AG08395 (cell line): ENCODE measurements at regions not wholly inside any gene's neighbourhood (a gene's known extent, or its start where the extent isn't known, plus 50 kb on each side); places are given as distances from the start of the nearest gene placed in this dataset.

Experiments
- DNase-seq: peaks from one replicate; pipeline ENCODE4 v3.0.0; 2012; ENCODE audit warnings: mixed read lengths, low spot score

DNA sequence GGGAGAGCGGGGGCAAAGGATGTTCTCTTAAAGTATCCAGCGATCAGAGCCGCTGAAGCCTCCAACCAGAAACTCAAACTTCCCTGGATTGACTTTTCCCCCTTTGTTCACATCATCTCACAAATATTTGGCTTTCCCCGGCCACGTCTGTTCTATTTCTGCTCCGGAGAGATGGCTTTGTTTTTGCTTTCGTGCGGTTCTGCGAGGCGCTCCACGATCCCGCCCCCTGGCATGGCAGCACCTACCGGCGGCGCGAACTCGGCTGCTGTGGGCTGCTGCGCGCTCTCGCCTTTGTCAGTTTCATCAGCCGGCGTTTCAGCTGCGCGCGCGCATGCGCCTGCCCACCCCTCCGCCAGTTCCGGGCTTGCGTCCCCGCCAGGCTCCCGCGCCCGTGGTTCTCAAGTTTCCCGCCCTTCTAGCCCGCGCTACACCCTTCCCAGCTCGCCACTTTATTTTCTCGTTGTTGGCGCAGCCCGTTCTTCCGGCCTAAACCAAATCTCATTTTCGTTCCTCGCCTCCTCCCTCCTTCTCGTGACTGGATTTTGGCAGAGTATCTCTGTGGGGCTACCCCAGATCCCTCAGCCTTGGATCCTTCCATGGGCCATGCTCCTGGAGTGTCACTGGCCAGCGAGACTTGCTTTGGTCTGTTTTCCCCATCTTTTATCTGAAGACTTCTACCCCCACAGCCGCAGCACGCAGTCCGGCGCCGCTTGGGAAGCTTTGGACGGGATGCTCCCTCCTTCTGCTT lies 98.0 kb downstream of the INSIG2 start:
- peak; percentile 94 for DNase-seq

DNA sequence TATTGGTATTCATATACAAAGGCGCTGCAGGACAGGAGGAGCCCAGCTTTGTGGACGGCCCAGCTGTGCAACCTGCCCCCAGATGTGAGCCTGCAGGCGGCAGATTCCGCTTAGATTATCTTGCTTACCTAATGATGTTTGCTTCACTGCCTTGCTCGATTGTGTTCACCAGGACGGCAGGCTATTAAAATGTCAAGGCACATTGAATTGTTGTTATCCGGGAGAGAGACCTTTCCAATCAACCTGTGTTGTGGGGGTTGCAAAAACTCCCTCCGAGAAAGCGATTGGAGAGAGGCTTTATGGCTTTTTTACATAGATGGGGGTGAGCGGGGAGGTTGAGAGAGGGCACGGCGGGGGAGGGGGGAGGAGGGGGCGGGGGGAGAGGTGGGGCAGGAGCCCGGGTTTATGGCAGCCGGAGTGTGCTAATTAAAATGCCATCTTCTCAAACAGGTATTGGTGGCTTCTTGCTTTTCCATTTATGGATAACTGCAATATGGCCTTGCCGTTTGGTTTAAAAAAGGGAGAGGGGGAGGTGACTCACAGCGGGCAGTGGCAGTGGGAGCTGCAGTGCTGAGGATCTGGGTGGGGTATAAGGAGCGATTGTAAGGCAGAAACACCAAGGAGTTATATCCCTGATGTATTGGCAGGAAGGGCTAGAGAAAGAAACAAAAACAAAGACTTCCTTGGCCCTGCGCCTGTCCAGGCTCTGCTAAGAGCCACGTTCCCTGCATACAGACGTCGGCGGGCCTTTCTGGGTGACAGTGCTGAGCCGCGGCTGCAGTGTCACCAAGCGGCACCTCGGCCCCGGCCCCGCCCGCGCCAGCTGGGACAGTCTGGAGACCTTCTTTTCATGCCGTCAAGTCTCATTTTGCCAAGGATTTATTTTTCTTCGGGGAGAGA lies 97.2 kb downstream of the INSIG2 start:
- DNase-seq = peak; percentile 54

DNA sequence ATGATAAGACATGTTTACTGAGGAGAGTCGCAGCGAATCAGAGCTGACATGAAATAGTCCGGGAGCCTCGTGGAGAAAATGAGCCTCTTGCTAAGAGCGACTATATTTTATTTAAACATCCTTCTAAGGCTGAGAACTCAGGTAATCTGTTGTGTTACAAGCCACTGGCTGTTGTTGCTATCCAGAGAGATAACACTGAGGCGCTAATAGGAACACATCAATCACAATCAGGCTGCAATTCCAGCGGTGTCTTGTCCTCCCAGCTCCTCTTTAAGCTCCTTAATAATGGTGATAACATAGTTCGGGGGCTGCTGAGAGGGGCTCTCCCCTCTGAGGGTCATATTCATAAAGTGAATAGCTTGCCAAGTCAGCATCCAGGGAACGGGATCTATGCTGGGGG lies 95.1 kb downstream of the INSIG2 start:
- DNase-seq = no peak

DNA sequence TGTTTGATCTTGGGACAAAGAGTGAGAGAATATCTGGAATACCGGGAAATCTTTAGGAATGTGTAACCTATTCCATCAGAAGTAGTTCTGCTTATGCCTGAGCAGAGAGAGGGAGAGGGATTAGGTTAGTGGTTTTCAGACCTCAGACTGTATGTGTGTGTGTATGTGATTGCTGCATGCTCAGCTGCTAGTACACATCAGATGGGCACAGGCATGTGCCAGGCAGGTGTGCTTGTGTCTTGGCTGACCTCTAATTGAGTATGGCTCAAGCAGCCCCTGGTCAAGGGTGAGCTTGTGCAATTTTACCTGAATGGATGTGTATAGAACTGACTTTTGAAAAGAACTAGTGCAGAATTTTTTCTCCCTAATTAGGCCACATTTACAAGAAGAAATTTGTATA lies 91.2 kb downstream of the INSIG2 start:
- no peak for DNase-seq

DNA sequence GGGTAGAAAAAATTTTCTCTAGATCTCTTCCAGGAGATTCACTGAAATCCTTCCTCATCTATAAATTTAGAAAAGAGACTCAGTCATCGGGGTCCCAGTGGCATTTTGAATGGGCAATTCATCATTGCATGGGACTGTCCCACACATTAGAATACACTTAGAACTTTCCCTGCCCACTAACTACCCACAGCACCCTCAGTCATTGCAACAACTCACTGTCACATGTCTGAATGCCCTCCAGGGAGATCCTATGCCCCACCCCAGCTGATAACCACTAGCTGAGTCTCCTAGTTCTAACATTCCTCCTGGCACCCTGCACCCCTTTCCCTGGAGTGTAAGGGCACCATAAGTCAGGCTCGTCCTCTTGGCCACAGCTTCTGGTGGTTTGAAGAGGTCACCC lies 89.6 kb downstream of the INSIG2 start:
- no peak for DNase-seq

DNA sequence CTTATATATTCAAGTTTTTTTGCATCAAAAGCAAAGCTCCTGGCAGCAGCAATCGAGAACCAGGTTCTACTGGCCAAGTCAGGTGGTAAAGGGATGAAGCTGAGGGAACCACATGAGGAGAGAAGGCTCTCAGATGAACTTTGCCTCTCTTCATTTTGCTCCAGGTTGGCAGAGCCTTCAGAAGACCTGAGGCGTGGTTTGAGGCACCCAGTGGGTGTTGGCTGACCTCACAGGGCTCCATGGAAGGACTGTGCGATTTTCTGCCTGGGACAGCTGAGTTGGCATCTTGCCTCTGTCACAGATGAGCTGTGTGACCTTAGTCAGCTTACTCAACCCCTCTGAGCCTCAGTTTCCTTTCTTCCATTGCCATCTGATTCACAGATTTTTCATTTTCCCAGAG lies 89.0 kb downstream of the INSIG2 start:
- no peak for DNase-seq

DNA sequence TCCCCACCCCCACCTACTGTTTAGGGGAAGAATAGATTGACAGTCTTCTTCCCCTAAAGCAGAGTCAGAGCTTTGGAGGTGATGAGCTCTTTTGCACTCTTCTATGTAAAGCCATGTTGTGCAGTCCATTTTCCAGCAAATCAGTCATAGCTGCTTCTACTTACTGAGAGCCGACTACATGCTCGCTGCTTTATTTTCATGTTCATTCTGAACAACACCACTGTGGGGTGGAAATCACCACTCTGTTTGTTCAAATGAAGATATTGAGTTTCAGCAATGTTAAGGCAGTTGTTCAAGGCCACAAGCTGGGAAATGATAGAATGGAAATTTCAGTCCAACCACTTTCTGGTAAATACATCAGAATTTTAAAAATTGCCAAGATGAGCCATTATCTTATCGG lies 88.3 kb downstream of the INSIG2 start:
- DNase-seq = no peak

DNA sequence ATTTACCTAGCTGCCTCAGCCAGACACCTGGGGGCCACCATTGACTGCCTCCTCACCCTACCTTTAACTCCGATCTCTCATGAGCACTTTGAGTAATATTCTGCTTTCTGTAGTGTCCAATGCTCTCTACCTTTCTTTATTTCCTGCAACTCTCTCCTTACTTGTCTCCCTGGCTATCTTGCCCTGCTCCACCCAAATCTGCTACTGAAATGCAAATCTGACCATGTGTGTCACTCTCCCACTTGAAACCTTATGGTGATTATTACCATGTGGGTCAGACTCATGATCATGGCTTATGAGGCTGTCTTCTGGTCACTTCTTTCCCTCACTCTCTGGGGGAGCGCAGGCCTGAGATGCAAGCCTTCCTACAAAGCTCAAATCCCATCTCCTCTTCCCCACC lies 83.3 kb downstream of the INSIG2 start:
- DNase-seq = no peak

DNA sequence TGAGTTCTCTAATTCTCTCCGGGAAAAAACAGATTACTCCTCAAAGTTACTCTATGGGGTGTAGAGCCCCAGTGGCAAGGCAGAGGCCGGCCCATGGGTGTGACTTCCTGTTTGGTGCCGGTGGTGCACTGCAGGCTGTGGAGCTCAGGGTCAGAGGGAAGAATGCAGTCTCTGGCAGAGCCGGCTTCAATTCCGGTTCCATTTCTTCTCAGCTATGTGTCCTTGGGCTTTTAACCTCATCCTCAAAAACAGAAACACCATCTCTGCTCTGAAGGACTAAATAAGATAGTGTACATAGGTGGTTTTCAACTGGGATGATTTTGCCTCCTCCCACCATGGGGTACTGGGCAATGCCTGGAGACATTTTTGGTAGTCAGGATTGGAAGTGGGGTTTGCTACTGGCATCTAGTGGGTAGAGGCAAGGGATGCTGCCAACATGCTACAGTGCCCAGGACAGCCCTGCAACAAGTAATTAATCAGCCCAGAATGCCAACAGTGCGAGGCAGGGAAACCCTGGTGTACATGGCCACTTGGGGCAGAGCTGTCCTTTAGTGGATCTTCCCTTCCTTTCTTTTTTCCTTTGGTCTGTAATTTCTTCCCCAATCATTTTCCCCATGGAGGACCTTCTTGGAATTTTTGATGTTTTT lies 81.2 kb downstream of the INSIG2 start:
- DNase-seq = no peak

DNA sequence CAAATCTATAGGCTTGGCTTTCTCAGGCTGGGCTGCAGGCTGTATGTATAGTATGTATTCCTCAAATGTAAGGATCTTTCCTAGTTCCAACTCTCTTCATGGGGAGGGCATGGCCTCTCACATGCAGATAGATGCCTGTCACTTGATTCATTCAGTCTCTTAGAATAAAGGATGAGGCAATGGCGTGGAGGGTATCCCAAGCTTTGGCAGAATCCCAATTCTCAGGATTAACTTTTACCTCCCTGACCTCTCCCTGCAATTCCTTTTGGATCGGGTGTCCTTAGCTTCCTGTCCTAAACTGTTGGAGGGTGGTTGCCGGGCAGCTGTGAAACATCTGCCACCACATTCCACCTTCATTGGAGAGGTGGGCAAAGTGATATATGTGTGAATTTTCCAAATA lies 80.3 kb downstream of the INSIG2 start:
- no peak for DNase-seq

DNA sequence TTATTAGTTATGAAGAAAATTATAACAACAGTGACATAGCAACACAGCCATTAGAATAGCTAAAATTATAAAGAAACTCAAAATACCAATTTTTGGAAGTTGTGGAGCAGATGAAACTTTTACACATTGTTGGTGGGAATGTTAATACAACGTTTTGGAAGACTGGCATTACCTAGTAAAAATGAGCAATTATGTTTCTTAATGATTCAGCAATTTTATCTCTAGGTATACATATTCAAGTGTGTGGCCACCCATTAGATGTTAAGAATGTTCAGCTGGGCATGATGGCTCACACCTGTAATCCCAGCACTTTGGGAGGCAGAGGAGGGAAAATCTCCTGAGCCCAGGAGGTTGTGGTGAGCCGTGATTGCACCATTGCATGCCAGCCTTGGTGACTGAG lies 78.8 kb downstream of the INSIG2 start:
- DNase-seq = no peak

DNA sequence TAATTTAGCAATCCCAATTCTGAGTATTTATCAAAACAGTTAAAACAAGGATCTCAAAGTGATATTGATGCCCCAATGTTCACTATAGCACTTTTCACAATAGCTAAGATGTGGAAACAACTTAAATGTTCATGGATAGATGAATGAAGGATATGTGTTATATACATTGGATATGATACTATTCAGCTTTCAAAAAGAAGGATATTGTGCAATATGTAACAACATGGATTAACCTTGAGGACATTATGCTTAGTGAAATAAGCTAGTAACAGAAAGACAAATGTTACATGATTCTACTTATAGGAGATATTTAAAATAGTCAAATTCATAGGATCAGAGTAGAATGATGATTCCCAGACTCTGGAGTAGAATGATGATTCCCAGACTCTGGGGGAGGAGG lies 78.0 kb downstream of the INSIG2 start:
- no peak for DNase-seq

DNA sequence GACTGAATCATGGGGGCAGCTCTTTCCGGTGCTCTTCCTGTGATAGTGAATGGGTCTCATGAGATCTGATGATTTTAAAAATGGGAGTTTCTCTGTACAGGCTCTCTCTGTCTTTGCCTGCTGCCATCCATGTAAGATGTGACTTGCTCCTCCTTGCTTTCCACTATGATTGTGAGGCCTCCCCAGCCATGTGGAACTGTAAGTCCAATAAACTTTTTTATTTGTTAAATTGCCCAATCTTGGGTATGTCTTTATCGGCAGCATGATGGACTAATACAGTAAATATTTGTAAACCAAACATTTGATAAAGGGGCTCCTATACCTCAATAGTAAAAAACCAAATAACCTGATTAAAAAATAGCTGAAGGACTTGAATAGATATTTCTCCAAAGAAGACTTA lies 77.3 kb downstream of the INSIG2 start:
- DNase-seq = no peak
